KMS-11 (cell line): ENCODE measurements at regions not wholly inside any gene's neighbourhood (a gene's known extent, or its start where the extent isn't known, plus 50 kb on each side); places are given as distances from the start of the nearest gene placed in this dataset.

Experiments
- H2AFZ ChIP-seq: fragments of 200-600 bp; sonication (generic); 2 replicates; pipeline ENCODE4 v1.6.1; 2016; ENCODE audit warnings: antibody characterized with exemption, mixed run types, low read depth
- H3K27ac ChIP-seq: fragments of 200-600 bp; sonication (generic); 2 replicates; pipeline ENCODE4 v1.6.1; 2016; ENCODE audit warnings: mild to moderate bottlenecking, mixed run types
- H3K27me3 ChIP-seq: fragments of 200-600 bp; sonication (generic); 2 replicates; pipeline ENCODE4 v1.6.1; 2017; ENCODE audit warnings: mild to moderate bottlenecking, low read depth, mixed run types, moderate library complexity; ENCODE audit not compliant: insufficient read depth
- H3K36me3 ChIP-seq: fragments of 200-600 bp; sonication (generic); 2 replicates; pipeline ENCODE4 v1.6.1; 2017; ENCODE audit warnings: mild to moderate bottlenecking, mixed run types; ENCODE audit not compliant: insufficient read depth
- H3K4me1 ChIP-seq: fragments of 200-600 bp; sonication (generic); 2 replicates; pipeline ENCODE4 v1.6.1; 2016; ENCODE audit warnings: mild to moderate bottlenecking, low read depth, mixed run types; ENCODE audit not compliant: poor library complexity, severe bottlenecking
- H3K4me2 ChIP-seq: fragments of 200-600 bp; sonication (generic); 2 replicates; pipeline ENCODE4 v1.7.0; 2016; ENCODE audit warnings: mild to moderate bottlenecking, mixed run types
- H3K4me3 ChIP-seq: fragments of 200-600 bp; sonication (generic); IDR thresholded peaks from 2 replicates; pipeline ENCODE4 v1.6.1; 2017; ENCODE audit warnings: low read depth, low read length, mixed read lengths; ENCODE audit not compliant: insufficient read depth
- H3K79me2 ChIP-seq: fragments of 200-600 bp; sonication (generic); 2 replicates; pipeline ENCODE4 v1.6.1; 2016; ENCODE audit warnings: low read depth, mixed run types; ENCODE audit not compliant: insufficient read depth
- H3K9ac ChIP-seq: fragments of 200-600 bp; sonication (generic); 2 replicates; pipeline ENCODE4 v1.6.1; 2016; ENCODE audit warnings: mild to moderate bottlenecking, mixed run types
- H4K20me1 ChIP-seq: fragments of 200-600 bp; sonication (generic); 2 replicates; pipeline ENCODE4 v1.6.1; 2016; ENCODE audit warnings: mild to moderate bottlenecking, mixed run types; ENCODE audit not compliant: insufficient read depth
- TF ChIP-seq, protein P1 (sequence below): fragments of 200-600 bp; sonication (generic); conservative IDR thresholded peaks from 2 replicates; pipeline ENCODE4 v1.6.1; 2017; ENCODE audit warnings: low read depth, mild to moderate bottlenecking, antibody characterized with exemption, low read length, moderate library complexity, mixed read lengths

GRCh38 chr5:14936588-14936987 lies 65.0 kb upstream of the ANKH start:
- no peaks in the 10 kb centered on the region for H3K36me3 ChIP-seq
- no peaks in the 10 kb centered on the region for H3K4me1 ChIP-seq
- H2AFZ ChIP-seq = no peak overlapping the region
- no peak overlapping the region for H3K9ac ChIP-seq
- no peaks in the 10 kb centered on the region for H4K20me1 ChIP-seq
- H3K27ac ChIP-seq = no peak overlapping the region
- H3K4me3 ChIP-seq = no peak overlapping the region
- H3K27me3 ChIP-seq = no peaks in the 10 kb centered on the region
- no peaks in the 10 kb centered on the region for H3K79me2 ChIP-seq
- TF ChIP-seq, protein P1, sequence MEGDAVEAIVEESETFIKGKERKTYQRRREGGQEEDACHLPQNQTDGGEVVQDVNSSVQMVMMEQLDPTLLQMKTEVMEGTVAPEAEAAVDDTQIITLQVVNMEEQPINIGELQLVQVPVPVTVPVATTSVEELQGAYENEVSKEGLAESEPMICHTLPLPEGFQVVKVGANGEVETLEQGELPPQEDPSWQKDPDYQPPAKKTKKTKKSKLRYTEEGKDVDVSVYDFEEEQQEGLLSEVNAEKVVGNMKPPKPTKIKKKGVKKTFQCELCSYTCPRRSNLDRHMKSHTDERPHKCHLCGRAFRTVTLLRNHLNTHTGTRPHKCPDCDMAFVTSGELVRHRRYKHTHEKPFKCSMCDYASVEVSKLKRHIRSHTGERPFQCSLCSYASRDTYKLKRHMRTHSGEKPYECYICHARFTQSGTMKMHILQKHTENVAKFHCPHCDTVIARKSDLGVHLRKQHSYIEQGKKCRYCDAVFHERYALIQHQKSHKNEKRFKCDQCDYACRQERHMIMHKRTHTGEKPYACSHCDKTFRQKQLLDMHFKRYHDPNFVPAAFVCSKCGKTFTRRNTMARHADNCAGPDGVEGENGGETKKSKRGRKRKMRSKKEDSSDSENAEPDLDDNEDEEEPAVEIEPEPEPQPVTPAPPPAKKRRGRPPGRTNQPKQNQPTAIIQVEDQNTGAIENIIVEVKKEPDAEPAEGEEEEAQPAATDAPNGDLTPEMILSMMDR = no peak
- no peak overlapping the region for H3K4me2 ChIP-seq

DNA sequence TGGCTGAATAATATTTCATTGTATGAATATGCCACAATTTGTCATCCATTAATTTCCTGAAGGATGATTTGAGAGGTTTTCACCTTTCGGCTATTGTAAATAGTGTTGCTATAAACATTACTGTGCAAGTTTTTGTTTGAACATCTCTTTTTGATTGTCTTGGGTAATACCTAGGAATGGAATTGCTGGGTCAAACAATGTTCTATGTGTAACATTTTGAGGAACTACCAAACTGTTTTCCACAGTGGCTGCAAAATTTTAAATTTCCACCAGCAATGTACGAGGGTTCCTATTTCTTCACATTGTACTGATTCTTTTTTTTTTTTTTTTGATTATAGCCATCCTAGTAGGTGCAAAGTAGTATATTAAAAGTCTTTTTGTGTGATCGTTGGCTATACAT lies 63.8 kb upstream of the ANKH start:
- TF ChIP-seq, protein P1 = no peak
- no peak overlapping the region for H3K9ac ChIP-seq
- no peak overlapping the region for H3K4me2 ChIP-seq
- H2AFZ ChIP-seq = no peak overlapping the region
- H3K36me3 ChIP-seq = no peaks in the 10 kb centered on the region
- no peaks in the 10 kb centered on the region for H3K4me1 ChIP-seq
- no peak overlapping the region for H3K4me3 ChIP-seq
- no peaks in the 10 kb centered on the region for H3K79me2 ChIP-seq
- H4K20me1 ChIP-seq = no peaks in the 10 kb centered on the region
- H3K27me3 ChIP-seq = no peaks in the 10 kb centered on the region
- H3K27ac ChIP-seq = no peak overlapping the region

- Histone ChIP-seq H3K36me3 (no peaks in the 10 kb centered on the region), H3K4me3 (no peak overlapping the region)
- TF ChIP-seq, protein P1 = no peak
Measured at GRCh38 chr5:14932902-14933469, 61.4 kb upstream of the ANKH start.

DNA sequence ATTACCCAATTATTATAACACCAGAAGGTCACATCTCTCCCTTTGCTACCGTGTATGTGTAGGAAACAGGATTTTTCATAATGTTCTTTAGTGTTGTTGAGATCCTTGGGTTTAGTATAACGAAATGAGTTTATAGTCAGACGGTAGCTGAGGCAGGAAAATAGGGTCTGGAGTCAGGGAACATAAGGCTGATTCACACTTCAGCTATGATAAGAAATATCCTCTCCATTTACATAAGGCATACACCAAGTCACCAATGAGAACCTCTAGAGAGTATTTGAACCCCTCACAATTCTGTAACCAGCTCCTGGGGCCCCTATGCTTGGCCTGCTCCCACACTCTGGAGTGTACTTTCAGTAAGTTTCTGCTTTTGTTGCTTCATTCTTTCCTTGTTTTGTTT lies 58.9 kb upstream of the ANKH start:
- no peaks in the 10 kb centered on the region for H4K20me1 ChIP-seq
- H3K27ac ChIP-seq = no peak overlapping the region
- no peaks in the 10 kb centered on the region for H3K79me2 ChIP-seq
- no peak overlapping the region for H3K9ac ChIP-seq
- H3K36me3 ChIP-seq = no peaks in the 10 kb centered on the region
- no peaks in the 10 kb centered on the region for H3K27me3 ChIP-seq
- H3K4me3 ChIP-seq = no peak overlapping the region
- no peak overlapping the region for H3K4me2 ChIP-seq
- H2AFZ ChIP-seq = no peak overlapping the region
- TF ChIP-seq, protein P1 = no peak
- H3K4me1 ChIP-seq = no peaks in the 10 kb centered on the region

More at GRCh38 chr5:14932902-14933469, 61.4 kb upstream of the ANKH start:
- H3K79me2 ChIP-seq = no peaks in the 10 kb centered on the region
- no peaks in the 10 kb centered on the region for H3K4me1 ChIP-seq
- no peak overlapping the region for H2AFZ ChIP-seq
- no peaks in the 10 kb centered on the region for H3K27me3 ChIP-seq
- no peaks in the 10 kb centered on the region for H4K20me1 ChIP-seq
- H3K27ac ChIP-seq = no peak overlapping the region
- H3K9ac ChIP-seq = no peak overlapping the region
- no peak overlapping the region for H3K4me2 ChIP-seq
